HG03066 (cell line): ENCODE measurements at regions not wholly inside any gene's neighbourhood (a gene's known extent, or its start where the extent isn't known, plus 50 kb on each side); places are given as distances from the start of the nearest gene placed in this dataset.

Experiments
- ATAC-seq: cut with Tn5 transposase; IDR thresholded peaks from one replicate; pipeline ENCODE4 v1.9.1; 2021; ENCODE audit warnings: low read depth; ENCODE audit not compliant: unreplicated experiment

- ATAC-seq: no peak
Measured at GRCh38 chr5:98568336-98568735, 205.1 kb upstream of the RGMB start.

GRCh38 chr5:98569288-98569687 is 204.2 kb upstream of the RGMB start:
- no peak for ATAC-seq

GRCh38 chr5:98570010-98570409 is 203.5 kb upstream of the RGMB start:
- no peak for ATAC-seq

- ATAC-seq: no peak
Measured at GRCh38 chr5:98570661-98571191, 202.7 kb upstream of the RGMB start.

- no peak for ATAC-seq
Measured at GRCh38 chr5:98573834-98574320, 199.6 kb upstream of the RGMB start.

GRCh38 chr5:98576275-98576674 is 197.2 kb upstream of the RGMB start:
- ATAC-seq: no peak

GRCh38 chr5:98578438-98578837 is 195.0 kb upstream of the RGMB start:
- no peak for ATAC-seq

GRCh38 chr5:98581112-98581997 is 192.1 kb upstream of the RGMB start:
- ATAC-seq: no peak

- no peak for ATAC-seq
Measured at GRCh38 chr5:98583586-98583985, 189.9 kb upstream of the RGMB start.

GRCh38 chr5:98585661-98586310 is 187.7 kb upstream of the RGMB start:
- no peak for ATAC-seq

GRCh38 chr5:98586581-98586980 is 186.9 kb upstream of the RGMB start:
- ATAC-seq: no peak

- no peak for ATAC-seq
Measured at GRCh38 chr5:98587166-98587565, 186.3 kb upstream of the RGMB start.

GRCh38 chr5:98588215-98588614 is 185.2 kb upstream of the RGMB start:
- no peak for ATAC-seq

- ATAC-seq: no peak
Measured at GRCh38 chr5:98593418-98593817, 180.0 kb upstream of the RGMB start.

- ATAC-seq: no peak
Measured at GRCh38 chr5:98594098-98594497, 179.4 kb upstream of the RGMB start.

GRCh38 chr5:98599016-98599415 is 174.4 kb upstream of the RGMB start:
- ATAC-seq: no peak

GRCh38 chr5:98602534-98603112 is 170.8 kb upstream of the RGMB start:
- no peak for ATAC-seq

- ATAC-seq: no peak
Measured at GRCh38 chr5:98603456-98603855, 170.0 kb upstream of the RGMB start.

- no peak for ATAC-seq
Measured at GRCh38 chr5:98604301-98604700, 169.2 kb upstream of the RGMB start.

- ATAC-seq: no peak
Measured at GRCh38 chr5:98604721-98605425, 168.6 kb upstream of the RGMB start.

- no peak for ATAC-seq
Measured at GRCh38 chr5:98605426-98605825, 168.0 kb upstream of the RGMB start.
